Cardiac septum (tissue), 1 donor: ENCODE measurements at regions not wholly inside any gene's neighbourhood (a gene's known extent, or its start where the extent isn't known, plus 50 kb on each side); places are given as distances from the start of the nearest gene placed in this dataset.

ENCODE experiments used
- DNase-seq: peaks from one replicate; pipeline ENCODE4 v3.0.0-alpha.2; 2020; ENCODE audit warnings: low spot score
- intact Hi-C: fragments of 100-400 bp; cut with DNase I; formaldehyde crosslinking; loops from one replicate; pipeline ENCODE4 v1.14.0; 2022
- donor health status: DM: no; HTN: no; CAD: no.

DNA sequence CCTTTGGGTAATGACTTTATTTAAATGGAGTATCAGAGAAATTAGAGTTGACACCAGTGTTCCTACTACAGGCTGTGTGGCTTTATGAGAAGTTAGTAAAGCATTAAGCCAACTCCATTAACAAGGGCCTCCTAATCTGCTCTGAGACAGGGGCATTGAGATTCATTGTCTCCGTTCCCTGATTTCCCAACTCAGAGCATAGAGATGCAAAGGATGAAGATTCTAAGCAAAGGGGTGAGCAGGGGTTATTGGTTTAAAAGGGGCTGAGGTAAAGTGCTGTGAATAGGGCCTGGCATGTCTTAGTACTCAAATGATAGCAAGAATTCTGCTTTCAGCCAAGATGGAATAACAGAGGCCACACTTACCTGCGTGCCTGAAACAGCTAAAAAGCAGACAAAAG is 428.4 kb downstream of the PTPRU start:
- no peak for DNase-seq

DNA sequence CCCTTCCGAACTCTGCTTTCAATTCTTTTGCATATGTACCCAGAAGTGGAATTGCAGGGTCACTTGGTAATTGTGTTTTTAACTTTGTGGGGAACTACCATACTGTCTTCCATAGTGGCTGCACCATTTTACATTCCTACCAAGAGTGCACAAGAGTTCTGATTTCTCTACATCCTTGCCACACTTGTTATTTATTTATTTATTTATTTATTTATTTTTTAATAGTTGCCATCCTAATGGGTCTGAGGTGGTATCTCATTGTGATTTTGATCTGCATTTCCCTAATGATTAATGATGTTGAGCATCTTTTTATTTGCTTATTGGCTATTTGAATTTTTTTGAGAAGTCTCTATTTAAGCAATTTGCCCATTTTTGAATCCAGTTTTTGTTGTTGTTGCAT is 422.4 kb downstream of the PTPRU start:
- intact Hi-C loops: no loop called here
- DNase-seq: no peak

More for the DNA sequence above, 428.4 kb downstream of the PTPRU start:
- intact Hi-C loops: no loop called here

DNA sequence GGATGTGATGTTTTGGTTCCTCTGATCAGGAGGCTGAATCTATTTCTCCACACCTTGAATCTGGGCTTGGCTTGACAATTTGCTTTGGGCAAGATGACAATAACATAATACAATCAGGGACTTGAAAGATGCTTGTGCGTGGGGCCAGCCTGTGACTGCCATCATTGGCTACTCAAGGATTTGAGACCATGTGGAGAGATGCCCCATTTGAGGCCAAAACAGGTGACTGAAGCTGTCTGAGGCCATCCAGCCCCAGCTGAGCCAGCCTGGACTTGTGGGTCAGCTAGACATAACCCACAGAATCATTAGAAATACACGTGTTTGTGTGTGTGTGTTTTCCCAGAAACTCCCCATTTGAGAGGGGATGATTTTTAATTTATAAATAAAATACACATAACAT is 421.5 kb downstream of the PTPRU start:
- intact Hi-C loops: no loop called here
- no peak for DNase-seq

DNA sequence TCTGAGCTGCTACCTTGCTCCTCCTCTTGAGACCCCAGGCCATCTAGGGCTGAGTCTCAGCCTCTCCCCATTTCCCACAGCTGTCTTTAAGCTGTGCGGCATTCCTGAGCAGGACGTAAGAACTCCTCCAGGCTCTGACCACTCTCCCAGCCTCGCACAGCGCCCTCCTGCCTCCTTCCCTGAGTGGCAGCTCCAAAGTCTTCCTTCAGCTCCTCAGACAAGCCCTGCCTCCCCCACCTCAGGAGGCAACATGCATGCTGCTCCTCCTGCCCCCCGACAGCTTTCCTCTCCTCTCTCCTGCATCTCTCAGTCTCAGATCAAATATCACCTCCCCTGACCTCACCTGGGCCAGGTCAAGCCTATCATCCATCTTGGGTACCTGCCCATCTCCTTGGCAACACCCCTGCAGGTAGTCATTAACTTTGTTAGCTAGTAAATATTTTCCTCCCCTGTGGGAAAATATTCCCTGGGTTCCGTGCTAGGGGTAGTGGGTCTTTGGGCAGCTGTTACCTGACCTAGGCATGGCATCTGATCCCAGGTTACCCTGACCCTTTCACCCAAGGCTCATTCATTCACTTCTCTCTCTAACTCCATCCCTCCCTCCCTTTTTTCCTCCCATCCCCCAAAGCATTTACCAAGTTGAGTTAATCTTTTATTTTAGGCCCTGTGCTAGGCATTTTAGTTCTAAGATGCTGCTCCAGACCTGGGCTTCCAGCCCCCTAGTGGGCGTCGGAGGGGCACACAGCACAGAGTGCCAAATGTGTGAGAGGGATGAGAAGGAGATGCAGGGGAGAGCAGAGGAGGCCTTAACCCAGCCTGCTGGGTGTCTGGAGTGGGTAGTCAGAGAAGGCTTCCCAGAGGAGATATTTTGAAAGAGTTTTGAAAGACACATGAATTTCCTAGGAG is 419.9 kb downstream of the PTPRU start:
- DNase-seq: no peak
- intact Hi-C loops: no loop called here

DNA sequence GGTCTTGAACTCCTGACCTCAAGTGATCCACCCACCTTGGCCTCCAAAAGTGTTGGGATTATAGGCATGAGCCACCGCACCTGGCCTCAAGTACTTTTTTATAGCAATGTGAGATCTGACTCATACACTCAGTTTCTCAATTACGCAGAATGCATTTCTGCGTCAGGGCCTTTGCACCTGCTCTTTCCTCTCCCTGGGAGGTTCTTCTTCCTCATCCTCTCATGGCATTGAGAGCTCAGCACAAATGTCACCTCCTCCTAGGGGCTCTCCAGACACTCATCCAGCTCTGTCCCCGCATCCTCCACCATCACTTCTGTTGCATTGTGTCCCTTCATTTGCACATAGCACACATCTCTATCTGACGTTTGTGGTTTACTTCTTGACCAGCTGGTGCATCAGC is 418.8 kb downstream of the PTPRU start:
- intact Hi-C loops: no loop called here
- no peak for DNase-seq

DNA sequence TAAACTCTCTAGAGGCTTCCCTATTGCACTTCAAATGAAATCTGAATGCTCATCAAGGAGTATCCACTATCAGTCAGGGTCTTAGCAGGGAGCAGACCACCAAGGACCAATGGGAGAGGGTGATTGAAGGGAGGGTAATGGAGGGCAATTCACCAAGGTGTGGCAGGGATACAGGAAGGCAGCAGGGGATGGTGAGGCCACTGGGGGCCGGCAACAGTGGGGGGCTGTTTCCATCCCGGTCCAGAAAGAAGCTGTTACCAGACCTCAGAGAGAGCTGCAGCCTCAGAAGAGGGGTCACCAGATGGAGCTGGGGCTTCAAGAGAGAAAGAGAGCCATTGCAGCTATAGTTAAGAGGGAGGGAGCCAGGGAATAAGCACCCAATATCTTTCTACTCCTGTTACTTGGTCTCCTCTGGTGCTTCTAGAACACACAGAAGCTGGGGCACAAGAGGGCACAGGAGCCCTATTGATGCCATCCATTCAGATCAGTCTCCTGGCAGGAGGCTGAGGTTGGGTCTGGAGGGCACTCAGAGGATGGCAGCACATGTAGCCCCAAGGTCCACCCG is 417.6 kb downstream of the PTPRU start:
- intact Hi-C loops: no loop called here
- no peak for DNase-seq

DNA sequence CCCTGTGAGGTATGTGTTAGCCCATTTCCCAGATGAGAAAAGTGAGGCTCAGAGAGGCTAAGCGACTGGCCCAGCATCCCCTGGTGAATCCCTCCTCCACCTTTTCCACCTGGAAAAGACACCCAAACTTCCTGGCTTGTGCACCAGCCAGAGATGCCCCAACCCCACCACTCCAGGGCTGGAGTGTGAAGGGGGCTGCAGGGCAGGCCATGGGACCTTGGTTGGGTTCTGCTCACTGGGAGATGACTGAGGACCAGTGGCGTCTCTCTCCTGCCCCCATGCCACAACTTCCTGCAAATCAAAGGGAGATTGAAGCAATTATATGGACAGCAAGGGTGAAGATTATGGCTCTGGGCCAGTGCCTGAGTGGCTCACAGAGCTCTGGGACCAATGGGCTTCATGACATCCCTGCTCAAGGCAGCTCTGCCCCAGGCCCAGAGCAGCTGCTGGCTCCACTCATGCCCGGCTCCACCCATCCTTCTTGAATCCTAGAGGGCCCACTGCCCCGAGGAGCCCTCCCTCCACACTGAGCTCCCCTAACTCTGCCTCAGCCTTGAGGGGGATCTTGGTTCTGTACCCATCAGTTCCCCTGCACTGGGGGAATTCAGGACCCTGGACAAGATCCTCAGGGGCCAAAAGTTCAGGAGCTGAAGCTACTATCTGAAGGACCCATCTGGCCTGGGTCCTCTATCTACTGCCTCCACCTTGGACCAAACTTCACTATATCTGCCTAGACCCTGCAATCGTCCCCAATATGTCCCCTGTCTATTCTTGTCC is 416.9 kb downstream of the PTPRU start:
- intact Hi-C loops: no loop called here
- DNase-seq: no peak

DNA sequence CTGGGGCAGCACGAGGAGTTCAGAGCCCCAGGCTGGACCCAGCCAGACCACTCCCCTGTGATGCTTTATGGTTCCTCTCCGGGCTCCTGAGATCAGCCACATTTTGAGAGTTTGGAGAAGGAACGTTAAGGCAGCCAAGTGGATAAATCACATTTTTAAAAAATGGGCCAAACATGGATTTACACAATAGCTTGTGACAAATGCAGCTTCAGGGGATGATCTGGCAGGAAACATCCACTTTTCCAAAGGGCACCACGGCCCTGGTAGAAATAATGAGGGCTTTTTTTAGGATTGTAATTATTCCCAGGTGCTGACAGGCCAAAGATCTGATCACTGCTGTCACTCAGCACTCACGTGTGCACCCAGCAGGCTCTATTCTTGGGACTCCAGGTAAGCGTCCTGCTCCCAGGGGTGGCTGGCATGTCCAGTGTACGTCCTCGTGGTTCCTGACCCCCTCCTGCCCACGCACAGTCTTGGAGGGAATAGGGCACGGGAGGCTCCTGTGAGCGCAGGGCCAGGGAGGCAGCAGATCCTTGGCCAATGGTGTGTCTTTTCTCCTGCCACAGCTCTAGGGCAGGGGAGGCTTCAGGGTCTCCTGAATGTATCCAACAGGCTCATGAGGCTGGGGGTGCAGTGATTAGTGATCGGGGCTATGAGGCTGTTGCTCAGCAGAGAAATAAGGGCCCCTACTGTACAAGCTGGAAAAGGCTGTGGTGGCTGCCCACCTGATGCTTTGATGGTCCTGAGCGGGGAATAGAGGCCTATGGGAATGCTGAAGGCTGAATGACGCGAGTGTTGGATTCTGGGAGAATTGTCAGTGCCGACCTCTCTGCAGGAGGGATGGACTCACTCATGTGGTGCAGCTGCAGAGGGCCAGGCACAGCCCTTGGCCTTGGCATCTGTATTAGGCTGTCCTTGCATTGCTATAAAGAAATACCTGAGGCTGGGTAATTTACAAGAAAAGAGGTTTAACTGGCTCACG is 415.7 kb downstream of the PTPRU start:
- no peak for DNase-seq
- intact Hi-C loops: no loop called here

DNA sequence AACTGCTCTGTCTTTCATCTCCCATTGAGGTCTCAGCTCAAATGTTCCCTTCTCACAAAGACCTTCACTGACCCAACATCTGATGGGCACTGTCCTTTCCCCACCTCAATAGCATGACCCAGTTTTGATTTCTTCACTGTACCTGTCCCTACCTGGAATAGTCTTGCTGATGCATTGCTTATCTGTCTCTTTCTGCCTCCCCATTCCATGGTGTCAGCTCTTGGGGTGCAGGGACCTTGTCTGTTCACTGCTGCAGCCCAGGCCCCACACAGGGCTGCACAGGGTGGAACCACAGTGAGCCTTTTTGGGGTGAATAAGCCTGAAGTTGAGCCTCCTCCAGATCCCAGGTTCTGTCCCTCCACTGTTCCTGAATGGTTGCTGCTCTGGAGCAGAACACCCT is 414.9 kb downstream of the PTPRU start:
- no peak for DNase-seq
- intact Hi-C loops: no loop called here

DNA sequence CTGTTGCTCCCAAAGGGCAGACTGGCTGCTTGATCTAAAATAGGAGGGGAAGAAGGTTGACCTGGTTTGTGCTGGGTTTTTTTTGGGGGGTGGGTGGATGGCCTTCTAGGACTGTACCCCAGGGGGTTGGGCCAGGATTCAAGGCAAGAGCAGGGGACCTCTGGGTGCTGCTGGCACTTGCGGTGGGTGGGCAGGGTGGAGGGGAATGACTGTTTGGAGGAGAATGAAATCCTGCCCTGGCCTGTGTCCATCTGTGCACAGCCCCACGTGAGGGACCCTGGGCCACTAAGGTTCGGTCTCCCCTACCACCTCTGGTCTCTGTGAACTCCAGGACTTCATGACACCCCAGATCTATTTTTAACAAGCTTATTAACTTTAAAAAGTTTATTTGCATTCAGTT is 414.2 kb downstream of the PTPRU start:
- DNase-seq: no peak

DNA sequence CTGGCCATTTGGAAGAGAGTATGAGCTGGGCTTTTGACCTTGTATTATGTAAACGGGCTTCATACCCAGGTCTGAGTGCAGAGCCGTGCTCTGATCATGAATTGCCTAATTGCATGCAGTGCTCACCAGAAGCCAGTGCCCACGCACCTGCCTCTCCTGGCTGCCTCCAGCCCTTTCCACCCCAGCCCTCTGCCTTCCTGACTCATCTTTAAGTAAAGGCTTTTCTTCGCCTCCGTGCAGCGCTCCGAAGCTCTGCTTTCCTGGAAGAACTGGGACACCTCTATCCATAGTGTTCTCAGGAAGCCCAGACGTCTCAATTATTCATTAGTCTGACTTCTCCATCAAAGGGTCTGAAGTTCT is 413.7 kb downstream of the PTPRU start:
- no peak for DNase-seq
- intact Hi-C loops: no loop called here

More for the DNA sequence above, 414.2 kb downstream of the PTPRU start:
- intact Hi-C loops: no loop called here

DNA sequence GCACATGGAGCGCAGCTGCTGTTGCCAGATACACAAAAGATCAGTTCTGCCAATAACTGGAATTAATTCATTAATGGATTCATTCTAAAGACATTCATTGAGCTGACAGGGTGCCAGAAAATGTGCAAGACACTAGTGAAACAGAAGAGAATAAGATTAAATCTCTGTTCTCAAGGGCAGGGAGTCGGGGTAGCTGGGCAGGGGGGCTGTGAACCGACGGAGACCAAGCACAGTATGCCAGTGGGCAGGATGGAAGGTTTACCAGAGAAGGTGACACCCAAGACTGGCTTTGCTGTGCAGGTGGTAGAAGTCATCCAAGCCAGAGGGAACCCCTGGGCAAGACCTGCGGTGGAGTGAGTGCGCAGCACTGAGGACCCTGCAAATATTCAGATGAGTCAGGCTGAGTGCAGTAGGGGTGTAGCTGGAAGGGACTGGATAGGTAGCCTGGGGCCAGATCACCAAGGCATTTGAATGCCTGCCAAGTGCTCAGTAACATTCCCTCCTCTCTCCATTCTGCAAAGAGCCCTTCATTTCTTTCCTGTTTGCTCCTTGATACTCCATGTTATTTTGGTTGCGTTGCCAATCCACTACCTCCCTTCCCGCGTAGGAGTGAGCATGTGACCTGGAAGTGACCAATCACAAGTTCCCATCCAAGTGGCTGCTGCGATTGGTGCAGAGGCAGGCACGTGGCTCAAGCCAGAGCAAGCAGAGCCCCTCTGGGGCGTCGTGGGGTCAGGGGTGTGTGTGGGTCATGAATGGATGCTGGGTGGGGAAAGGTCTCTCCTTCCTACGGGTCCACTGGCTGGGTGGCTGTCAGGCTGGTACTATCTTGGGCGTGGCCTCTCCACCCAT is 413.1 kb downstream of the PTPRU start:
- DNase-seq: no peak
- intact Hi-C loops: no loop called here

DNA sequence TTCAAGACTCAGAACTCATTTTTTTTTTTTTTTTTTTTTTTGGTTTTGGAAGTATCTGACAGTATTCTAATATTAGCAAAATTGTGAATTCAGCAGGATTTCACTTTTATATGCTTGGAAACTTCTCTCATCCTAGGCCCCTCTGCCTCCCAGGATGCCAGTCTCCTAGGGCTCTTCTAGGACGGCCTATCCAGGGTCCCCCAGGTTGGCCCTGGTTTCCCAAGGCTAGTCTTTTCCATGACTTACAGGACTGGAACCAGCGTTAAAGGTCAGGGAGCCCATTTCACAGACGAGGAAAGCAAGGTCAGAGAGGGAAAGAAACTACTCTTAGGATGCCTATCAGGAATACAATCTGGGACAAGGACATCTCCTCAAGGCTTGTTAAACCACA is 412.5 kb downstream of the PTPRU start:
- intact Hi-C loops: no loop called here
- no peak for DNase-seq

DNA sequence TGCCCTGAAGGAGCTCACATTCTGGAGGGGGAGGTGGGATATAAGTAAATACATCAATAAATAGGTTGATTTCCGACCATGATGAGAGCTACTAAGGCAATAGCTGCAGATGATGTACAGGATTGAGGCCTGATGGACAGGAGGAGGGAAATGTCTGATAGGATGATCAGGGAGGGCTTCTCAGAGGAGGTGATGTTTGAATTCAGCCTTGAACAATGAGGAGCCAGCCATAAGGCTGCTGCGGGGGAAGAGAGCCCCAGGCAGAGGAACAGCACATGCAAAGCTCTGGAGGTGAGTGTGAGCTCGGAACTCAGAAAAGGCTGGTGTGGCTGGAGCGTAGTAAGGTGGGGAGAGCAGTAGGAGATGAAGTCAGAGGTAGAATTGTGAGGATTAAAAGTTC is 411.7 kb downstream of the PTPRU start:
- intact Hi-C loops: no loop called here
- no peak for DNase-seq

DNA sequence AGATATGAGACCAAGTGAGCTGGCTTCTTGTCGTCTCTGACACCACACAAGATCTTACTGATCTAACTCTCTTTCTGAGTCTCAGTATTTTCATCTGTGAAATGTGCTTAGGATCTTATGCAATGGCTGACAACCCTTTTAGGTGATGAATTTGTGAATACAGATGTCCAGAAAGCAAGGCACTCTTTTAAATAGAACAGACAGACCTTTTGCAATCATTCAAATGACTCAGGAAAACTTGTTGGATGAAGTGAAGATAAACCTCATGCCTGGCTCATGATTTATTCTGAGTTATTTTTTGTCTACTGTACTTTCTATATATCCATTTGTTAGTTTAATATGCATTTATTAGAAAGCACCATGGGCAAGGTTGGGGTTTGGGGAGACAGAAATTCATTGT is 411.3 kb downstream of the PTPRU start:
- intact Hi-C loops: no loop called here
- no peak for DNase-seq

DNA sequence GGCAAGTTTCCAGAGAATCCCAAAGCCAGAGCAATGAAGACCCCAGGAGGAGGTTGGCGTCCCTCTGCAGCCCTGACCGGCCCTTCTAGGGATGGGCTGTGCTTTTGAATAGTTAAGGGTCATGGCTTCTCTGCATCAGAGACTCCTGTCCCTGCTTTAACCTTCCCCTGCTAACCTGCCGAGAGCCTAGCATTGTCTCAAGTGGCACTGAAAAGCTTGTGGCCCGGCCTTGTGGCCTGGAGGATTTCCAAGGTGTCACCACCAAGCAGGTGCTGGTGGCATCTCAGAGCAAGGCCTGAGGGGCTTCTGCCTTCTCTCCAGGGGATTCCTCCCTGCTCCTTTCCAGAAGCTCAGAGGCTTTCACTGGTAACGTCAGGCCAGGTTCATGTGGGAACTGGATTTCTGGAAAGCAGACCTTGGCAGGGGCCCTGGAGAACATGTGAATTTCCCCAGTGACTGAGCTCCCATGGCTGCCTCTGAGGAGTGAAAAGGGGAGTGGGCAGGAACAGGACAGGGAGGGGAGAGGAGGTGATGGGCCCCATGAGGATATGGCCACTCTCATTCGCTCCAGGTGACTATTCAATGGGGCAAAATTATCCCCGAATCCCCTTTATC is 409.9 kb downstream of the PTPRU start:
- no peak for DNase-seq
- intact Hi-C loops: no loop called here

DNA sequence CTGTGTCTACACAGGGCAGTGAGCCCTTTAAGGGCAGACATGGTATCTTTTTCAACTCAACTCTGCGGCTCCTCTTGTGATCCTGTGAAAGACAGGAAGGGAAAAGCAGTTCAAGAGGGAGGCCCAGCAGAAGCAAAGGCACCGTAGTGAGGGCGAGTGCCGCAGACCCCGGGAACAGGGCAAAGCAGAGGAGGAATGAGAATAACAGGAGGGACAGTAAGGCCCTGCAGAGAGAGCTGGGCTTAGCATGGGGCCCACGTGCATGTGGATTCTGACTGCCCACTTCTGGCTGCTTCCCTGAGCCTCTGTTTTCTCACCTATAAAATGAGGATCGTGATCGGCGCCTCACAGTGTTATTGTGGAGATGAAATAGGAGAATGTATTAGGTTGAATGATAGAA is 409.3 kb downstream of the PTPRU start:
- intact Hi-C loops: no loop called here
- no peak for DNase-seq

DNA sequence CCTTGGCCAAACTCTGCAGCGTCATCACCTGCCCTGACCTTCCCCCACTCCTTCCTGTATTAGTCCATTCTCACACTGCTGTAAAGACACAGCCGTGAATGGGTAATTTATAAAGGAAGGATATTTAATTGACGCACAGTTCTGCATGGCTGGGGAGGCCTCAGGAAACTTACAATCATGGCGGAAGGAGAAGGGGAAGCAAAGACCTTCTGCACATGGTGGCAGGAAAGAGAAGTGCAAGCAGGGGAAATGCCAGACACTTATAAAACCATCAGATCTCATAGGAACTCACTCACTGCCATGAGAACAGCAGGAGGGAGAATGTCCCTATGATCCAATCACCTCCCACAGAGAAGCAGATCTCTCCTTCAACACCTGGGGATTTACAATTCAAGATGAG is 408.5 kb downstream of the PTPRU start:
- intact Hi-C loops: no loop called here
- no peak for DNase-seq
